AG09319 (cell line): ENCODE measurements at regions not wholly inside any gene's neighbourhood (a gene's known extent, or its start where the extent isn't known, plus 50 kb on each side); places are given as distances from the start of the nearest gene placed in this dataset.
"Not testable (repeated sequence)": the region's sequence is repeated elsewhere in the genome, so short reads cannot be mapped to it uniquely, and the experiment has no call there.

Source experiments
- DNase-seq: peaks from one replicate; pipeline ENCODE4 v3.0.0-alpha.2; 2010; ENCODE audit warnings: low read depth; ENCODE audit errors: extremely low read depth
- TF ChIP-seq, protein P1 (sequence below): IDR thresholded peaks from 2 replicates; pipeline ENCODE4 v1.5.1; 2011; ENCODE audit warnings: low read depth, mild to moderate bottlenecking, inconsistent platforms, low read length, moderate library complexity

- TF ChIP-seq, protein P1, sequence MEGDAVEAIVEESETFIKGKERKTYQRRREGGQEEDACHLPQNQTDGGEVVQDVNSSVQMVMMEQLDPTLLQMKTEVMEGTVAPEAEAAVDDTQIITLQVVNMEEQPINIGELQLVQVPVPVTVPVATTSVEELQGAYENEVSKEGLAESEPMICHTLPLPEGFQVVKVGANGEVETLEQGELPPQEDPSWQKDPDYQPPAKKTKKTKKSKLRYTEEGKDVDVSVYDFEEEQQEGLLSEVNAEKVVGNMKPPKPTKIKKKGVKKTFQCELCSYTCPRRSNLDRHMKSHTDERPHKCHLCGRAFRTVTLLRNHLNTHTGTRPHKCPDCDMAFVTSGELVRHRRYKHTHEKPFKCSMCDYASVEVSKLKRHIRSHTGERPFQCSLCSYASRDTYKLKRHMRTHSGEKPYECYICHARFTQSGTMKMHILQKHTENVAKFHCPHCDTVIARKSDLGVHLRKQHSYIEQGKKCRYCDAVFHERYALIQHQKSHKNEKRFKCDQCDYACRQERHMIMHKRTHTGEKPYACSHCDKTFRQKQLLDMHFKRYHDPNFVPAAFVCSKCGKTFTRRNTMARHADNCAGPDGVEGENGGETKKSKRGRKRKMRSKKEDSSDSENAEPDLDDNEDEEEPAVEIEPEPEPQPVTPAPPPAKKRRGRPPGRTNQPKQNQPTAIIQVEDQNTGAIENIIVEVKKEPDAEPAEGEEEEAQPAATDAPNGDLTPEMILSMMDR: no peak
- DNase-seq: no peak
These were observed 91.3 kb downstream of the ZNF467 start for GRCh38 chr7:149682038-149682437.

DNA sequence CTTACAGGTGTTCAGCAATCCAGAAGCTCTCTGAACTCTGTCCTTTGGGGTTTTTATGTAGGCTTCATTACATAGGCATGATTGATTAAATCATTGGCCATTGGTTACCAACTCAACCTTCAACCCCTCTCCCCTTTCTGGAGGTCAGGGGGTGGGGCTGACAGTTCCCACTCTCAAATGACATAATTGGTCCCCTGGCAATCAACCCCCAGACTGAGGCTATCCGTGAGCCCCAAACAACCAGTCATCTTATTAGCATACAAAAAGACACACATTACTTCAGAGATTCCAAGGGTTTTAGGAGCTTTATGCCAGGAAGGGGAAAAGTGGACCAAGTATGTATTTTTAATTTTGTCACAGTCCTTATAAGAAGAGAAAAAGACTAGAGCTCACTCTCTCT is 92.1 kb downstream of the ZNF467 start:
- DNase-seq: no peak
- TF ChIP-seq, protein P1: no peak

- TF ChIP-seq, protein P1: no peak
These were observed 92.9 kb downstream of the ZNF467 start for GRCh38 chr7:149680331-149681025.

DNA sequence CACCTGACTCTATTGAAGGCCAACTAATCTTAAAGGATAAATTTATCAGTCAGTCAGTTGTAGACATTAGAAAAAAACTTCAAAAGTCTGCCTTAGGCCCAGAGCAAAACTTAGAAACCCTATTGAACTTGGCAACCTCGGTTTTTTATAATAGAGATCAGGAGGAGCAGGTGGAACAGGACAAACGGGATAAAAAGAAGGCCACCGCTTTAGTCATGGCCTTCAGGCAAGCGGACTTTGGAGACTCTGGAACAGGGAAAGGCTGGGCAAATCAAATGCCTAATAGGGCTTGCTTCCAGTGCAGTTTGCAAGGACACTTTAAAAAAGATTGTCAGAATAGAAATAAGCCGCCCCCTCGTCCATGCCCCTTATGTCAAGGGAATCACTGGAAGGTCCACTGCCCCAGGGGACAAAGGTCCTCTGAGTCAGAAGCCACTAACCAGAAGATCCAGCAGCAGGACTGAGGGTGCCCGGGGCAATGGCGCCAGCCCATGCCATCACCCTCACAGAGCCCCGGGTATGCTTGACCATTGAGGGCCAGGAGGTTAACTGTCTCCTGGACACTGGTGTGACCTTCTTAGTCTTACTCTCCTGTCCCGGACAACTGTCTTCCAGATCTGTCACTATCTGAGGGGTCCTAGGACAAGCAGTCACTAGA is 98.5 kb downstream of the ZNF467 start:
- DNase-seq: not testable (repeated sequence)

More at GRCh38 chr7:149680331-149681025, 92.9 kb downstream of the ZNF467 start:
- DNase-seq: no peak

GRCh38 chr7:149673006-149673405 is 100.4 kb downstream of the ZNF467 start:
- TF ChIP-seq, protein P1: no peak

GRCh38 chr7:149670288-149670687 is 103.1 kb downstream of the ZNF467 start:
- no peak for DNase-seq
- TF ChIP-seq, protein P1: no peak

More at GRCh38 chr7:149673006-149673405, 100.4 kb downstream of the ZNF467 start:
- no peak for DNase-seq

GRCh38 chr7:149669121-149669818 is 104.1 kb downstream of the ZNF467 start:
- DNase-seq: no peak
- TF ChIP-seq, protein P1: peak; percentile 45
